Spinal cord (tissue), 9 donors: ENCODE measurements at regions not wholly inside any gene's neighbourhood (a gene's known extent, or its start where the extent isn't known, plus 50 kb on each side); places are given as distances from the start of the nearest gene placed in this dataset.

Experiments used
- DNase-seq, 6 donors: peaks; one replicate each; pipeline versions ENCODE4 v3.0.0 to v3.0.0-alpha.2; 2013 to 2015; ENCODE audit warnings: low spot score in 6 of 6, low read depth in 4 of 6
- H3K27ac ChIP-seq: one replicate; pipeline ENCODE4 v1.5.1; 2013; ENCODE audit warnings: low read depth, low read length, control low read depth
- H3K27me3 ChIP-seq: one replicate; pipeline ENCODE4 v1.6.1; 2013; ENCODE audit warnings: low read length; ENCODE audit not compliant: control insufficient read depth, insufficient read depth
- H3K36me3 ChIP-seq: one replicate; pipeline ENCODE4 v1.6.1; 2013; ENCODE audit warnings: low read length; ENCODE audit not compliant: control insufficient read depth, insufficient read depth
- H3K4me1 ChIP-seq: one replicate; pipeline ENCODE4 v1.6.1; 2013; ENCODE audit warnings: low read length; ENCODE audit not compliant: control insufficient read depth, insufficient read depth
- H3K4me3 ChIP-seq: one replicate; pipeline ENCODE4 v1.5.1; 2013; ENCODE audit warnings: low read depth, low read length, control low read depth
- H3K9me3 ChIP-seq: one replicate; pipeline ENCODE4 v1.6.1; 2013; ENCODE audit warnings: low read length; ENCODE audit not compliant: control insufficient read depth, insufficient read depth
- WGBS: methylation state at CpG from one replicate; pipeline ENCODE4 v1.1.5; 2013; ENCODE audit warnings: missing lambda C conversion rate; ENCODE audit not compliant: insufficient coverage; 5-methylcytosine and 5-hydroxymethylcytosine counted together
- donor health status: healthy.

DNA sequence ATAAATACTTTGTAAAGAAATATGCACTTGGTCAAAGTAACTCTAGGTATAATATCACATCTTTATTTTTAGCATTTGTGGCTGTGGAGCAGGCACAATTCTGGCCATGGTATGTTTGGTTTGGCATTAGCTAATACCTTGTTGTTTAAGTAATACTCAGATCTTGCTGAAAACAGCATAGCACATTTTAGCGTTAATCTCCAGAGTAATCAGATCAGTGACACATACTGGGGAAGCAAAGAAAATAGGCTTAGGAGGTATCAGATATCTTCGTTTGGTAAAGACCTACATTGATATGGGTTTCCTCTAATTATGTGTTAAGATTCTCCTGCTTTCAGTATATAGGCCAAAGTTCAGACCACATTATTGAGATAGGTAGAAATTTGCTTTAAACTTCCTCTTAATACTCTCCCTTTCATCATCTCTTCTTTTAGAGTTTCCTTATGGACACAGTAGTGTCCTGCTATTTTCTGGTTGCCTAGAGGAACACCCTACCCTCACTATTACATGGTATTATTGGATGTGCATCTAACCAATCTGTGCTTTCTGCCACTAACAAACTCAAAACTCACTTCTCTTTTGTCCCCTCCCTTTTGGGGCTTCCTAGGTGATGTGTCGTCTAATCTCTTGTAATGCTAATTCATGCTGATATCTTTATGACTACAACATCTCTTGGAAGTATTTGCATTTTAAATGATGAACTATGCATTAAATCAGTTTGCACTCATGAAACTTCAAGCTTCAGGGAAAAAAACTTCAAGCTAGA is 437.3 kb upstream of the ADAMTSL1 start:
- no peak overlapping the region for H3K27ac ChIP-seq
- H3K4me1 ChIP-seq, result no peaks in the 10 kb centered on the region

DNA sequence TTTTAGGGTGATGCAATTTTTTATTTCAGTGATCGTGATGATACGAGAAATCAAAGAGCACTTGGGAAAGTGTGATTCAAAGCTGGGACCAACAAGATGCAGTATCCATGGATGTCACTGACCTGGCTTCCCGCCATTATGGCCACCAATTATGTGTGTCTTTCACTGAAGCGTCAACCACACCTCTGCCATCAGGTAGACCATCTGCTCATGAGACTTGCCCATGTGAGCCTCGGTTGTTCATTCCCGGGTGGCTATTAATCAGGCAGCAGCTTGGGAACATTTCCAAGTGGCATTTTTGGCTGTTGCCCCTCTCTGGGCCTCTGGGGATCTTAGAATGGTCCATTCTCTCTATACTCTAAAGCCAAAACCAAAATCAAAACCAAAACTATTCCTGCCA is 436.0 kb upstream of the ADAMTSL1 start:
- Histone ChIP-seq H3K27ac (no peak overlapping the region), H3K4me3 (no peak overlapping the region), H3K36me3 (no peaks in the 10 kb centered on the region), H3K4me1 (no peaks in the 10 kb centered on the region), H3K9me3 (no peaks in the 10 kb centered on the region), H3K27me3 (no peaks in the 10 kb centered on the region)
- 51% methylated on average over 6 of the region's 6 CpGs for WGBS
- no peak for DNase-seq

More for the DNA sequence above, 437.3 kb upstream of the ADAMTSL1 start:
- no CpG with 5 or more reads among the region's 3 CpGs for WGBS
- no peak for DNase-seq
- no peaks in the 10 kb centered on the region for H3K27me3 ChIP-seq
- H3K36me3 ChIP-seq, result no peaks in the 10 kb centered on the region
- no peaks in the 10 kb centered on the region for H3K9me3 ChIP-seq
- H3K4me3 ChIP-seq, result no peak overlapping the region

DNA sequence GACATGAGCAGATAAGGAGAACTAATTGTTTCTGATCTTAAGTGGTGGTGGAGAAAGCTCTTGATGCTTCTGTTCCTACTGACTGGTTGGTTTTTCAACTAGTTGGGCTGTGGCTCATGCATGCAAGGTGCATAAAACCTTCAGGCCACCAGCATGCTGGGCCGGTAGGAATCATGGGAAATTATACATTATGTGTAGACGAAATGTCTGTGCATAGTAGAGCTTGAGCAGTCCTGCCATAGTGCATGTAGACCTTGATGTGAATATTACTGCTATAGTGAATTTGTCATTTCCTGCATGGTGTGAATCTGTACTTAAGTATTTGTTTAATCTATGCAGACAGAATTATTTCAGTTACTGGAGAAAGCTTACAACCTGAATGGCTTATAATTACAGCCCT is 433.6 kb upstream of the ADAMTSL1 start:
- H3K9me3 ChIP-seq, result no peaks in the 10 kb centered on the region
- H3K36me3 ChIP-seq, result no peaks in the 10 kb centered on the region
- H3K4me3 ChIP-seq, result no peak overlapping the region
- 95% methylated on average over 2 of the region's 2 CpGs for WGBS
- DNase-seq, result no peak
- no peaks in the 10 kb centered on the region for H3K4me1 ChIP-seq
- no peaks in the 10 kb centered on the region for H3K27me3 ChIP-seq
- no peak overlapping the region for H3K27ac ChIP-seq

DNA sequence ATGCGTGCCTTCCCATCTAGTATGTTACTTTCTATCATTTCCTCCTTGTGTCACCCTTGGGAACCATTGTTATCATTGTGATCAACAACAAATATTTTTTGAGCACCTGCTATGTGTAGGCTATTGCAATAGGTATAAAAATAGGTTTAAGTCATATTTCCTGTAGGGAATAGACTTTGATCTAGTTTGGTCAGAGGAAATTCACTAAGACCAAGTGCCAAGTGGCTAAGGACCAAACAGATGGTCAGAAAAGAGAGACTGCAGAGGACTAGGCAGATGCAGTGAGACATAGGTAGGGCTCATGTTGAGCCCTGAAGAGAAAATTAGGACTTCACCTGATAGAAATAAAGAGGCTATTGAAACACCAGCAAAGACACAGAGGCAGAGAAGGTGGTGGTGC is 430.0 kb upstream of the ADAMTSL1 start:
- 100% methylated on average over 1 of the region's 1 CpG for WGBS
- no peak overlapping the region for H3K27ac ChIP-seq
- no peaks in the 10 kb centered on the region for H3K9me3 ChIP-seq
- no peaks in the 10 kb centered on the region for H3K4me1 ChIP-seq
- H3K36me3 ChIP-seq, result no peaks in the 10 kb centered on the region
- no peak for DNase-seq
- no peaks in the 10 kb centered on the region for H3K27me3 ChIP-seq
- H3K4me3 ChIP-seq, result no peak overlapping the region

DNA sequence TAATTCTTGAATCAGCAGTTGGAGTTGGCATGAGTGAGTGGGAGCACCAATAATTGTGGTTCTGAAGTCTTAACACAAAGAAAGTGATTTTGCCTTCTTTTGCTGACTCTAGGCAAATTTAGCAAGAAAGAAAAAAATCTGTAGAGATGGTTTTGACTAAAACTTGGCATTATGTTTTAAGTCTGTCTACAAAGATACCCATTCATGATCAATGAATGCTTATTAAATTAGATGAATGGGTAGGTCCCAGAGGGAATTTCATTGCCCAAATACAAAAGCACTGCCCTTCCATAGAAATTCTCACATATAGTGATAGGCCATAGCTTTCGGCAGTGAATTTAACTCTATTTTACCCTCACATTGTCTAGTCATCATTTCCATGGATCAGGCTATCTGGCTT is 428.6 kb upstream of the ADAMTSL1 start:
- Histone ChIP-seq H3K4me3 (no peak overlapping the region), H3K27ac (no peak overlapping the region), H3K4me1 (no peaks in the 10 kb centered on the region), H3K27me3 (no peaks in the 10 kb centered on the region), H3K9me3 (no peaks in the 10 kb centered on the region), H3K36me3 (no peaks in the 10 kb centered on the region)
- DNase-seq, result no peak
- WGBS, result no CpG with 5 or more reads among the region's 1 CpG

DNA sequence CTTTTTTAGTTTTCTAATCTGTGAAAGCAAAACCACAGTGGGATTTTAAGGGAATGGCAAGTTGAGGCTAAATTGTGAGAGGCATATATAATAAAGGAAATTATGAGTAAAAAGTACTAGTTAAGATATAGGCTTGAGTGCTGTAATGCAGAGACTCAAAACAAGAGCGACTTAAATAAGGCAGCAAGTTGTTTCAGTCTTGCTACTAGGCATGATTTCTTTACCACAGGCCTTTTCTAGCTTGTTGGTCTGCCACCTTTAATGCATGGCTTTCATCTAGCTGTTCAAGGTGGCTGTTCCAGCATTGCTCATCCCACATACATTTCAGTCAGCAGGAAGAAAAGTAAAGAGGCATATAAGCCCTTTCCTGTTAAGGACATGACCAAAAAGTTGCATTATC is 427.9 kb upstream of the ADAMTSL1 start:
- Histone ChIP-seq H3K36me3 (no peaks in the 10 kb centered on the region), H3K27me3 (no peaks in the 10 kb centered on the region), H3K27ac (no peak overlapping the region), H3K9me3 (no peaks in the 10 kb centered on the region), H3K4me3 (no peak overlapping the region), H3K4me1 (no peaks in the 10 kb centered on the region)
- no CpG with 5 or more reads among the region's 1 CpG for WGBS
- no peak for DNase-seq

DNA sequence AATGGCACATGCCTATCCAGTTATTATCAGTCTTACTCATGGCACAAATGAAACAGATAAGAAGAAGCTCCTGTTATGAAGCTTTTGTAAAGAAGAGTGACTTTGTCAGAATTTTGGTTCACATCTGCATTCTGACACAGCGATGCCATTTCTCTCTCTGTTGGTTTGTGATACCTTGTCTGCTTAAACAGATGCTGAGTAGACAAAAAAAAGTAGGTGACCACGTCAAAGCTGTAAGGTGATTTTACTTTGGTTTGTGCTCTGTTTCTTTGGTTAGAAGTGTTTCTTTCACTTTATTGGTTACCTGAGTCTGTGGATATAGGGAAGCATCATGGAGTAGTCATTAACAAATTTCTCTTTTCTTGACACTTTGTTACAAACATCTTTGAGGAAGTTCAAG is 422.3 kb upstream of the ADAMTSL1 start:
- WGBS, result 100% methylated on average over 1 of the region's 2 CpGs
- H3K4me1 ChIP-seq, result no peaks in the 10 kb centered on the region

DNA sequence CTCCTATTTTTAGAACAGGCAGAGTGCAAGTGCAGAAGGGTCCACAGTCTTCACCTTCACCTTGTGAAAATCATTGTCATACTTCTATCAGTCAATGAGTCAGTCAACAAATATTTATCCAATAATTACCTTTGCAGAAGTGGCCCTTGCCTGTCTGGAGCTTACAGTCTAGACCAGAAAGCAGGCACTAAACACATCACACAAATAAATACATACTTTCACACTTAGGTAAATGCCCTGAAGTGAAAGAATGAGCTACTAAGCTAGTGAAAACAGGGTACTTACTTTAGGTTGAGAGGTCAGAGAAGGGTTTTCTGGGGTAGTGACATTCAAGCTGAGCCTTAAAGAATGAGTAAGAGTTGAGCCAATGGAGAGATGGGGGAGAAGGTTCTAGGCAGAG is 421.9 kb upstream of the ADAMTSL1 start:
- no peaks in the 10 kb centered on the region for H3K36me3 ChIP-seq
- no peaks in the 10 kb centered on the region for H3K27me3 ChIP-seq
- no peak overlapping the region for H3K4me3 ChIP-seq
- no peak for DNase-seq
- no peaks in the 10 kb centered on the region for H3K9me3 ChIP-seq
- H3K27ac ChIP-seq, result no peak overlapping the region
- H3K4me1 ChIP-seq, result no peaks in the 10 kb centered on the region

More for the DNA sequence above, 422.3 kb upstream of the ADAMTSL1 start:
- DNase-seq, result no peak
- Histone ChIP-seq H3K36me3 (no peaks in the 10 kb centered on the region), H3K27me3 (no peaks in the 10 kb centered on the region), H3K9me3 (no peaks in the 10 kb centered on the region), H3K4me3 (no peak overlapping the region), H3K27ac (no peak overlapping the region)

DNA sequence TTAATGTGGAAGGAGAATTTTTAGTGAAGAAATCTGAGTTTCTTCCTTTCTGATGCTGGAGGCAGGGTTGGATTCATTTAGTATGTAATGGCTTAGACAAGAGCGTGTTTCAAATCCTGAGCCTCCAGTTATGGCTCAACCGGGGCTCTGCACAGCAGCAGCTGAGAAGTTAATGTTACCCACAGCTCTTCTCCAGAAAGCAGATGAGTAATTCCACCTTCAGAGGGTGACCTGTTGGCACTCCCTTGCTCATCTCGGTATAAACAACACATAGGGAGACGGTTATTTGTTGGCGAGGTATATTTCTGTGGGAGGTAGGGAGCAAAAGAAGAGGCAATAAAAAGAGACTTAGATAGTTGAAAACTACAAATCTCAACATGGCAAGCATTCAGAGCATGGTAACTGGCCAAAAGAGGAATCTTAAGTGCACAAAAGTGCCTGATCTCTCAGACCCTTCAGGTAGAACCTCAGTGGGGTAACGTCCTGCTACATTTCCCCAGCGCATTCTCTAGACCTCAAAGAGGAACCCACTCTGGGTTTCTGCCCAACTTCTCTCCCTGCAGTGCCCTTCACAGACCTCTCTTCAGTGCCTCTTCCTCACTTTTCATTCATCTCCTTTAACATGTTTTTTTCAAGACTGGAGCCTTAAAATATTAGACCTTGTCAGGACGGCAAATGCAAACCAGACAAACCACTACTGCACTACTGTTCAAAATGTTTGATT is 417.5 kb upstream of the ADAMTSL1 start:
- Histone ChIP-seq H3K27me3 (no peaks in the 10 kb centered on the region), H3K4me3 (no peak overlapping the region), H3K4me1 (no peaks in the 10 kb centered on the region), H3K36me3 (no peaks in the 10 kb centered on the region), H3K9me3 (no peaks in the 10 kb centered on the region), H3K27ac (no peak overlapping the region)
- peak in 1 of 6 donors; percentile 65 for DNase-seq
- WGBS, result 97% methylated on average over 3 of the region's 8 CpGs

DNA sequence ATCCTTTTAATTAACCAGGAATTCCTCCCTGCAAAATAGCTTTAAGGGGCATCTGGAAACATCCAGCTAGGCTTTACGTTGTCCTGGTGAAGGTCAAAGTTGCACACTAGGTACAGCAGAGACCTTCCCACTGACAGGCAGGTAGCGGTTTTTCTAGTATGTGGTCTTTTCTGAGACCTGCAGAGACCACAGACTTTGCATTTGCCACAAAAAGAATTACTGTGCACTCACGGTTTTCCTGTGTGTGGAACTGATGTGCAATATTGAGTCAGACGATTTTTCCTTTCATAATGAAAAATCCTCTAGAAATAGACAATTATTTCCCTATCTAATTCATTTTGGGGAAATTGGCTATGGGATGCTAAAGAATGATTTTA is 417.0 kb upstream of the ADAMTSL1 start:
- Histone ChIP-seq H3K4me3 (no peak overlapping the region), H3K9me3 (no peaks in the 10 kb centered on the region), H3K27me3 (no peaks in the 10 kb centered on the region), H3K36me3 (no peaks in the 10 kb centered on the region), H3K4me1 (no peaks in the 10 kb centered on the region), H3K27ac (no peak overlapping the region)
- DNase-seq, result no peak
- WGBS, result 90% methylated on average over 2 of the region's 4 CpGs
